AG09319 (cell line): ENCODE measurements at regions not wholly inside any gene's neighbourhood (a gene's known extent, or its start where the extent isn't known, plus 50 kb on each side); places are given as distances from the start of the nearest gene placed in this dataset.

Experiments
- DNase-seq: peaks from one replicate; pipeline ENCODE4 v3.0.0-alpha.2; 2010; ENCODE audit warnings: low read depth; ENCODE audit errors: extremely low read depth
- TF ChIP-seq, protein P1 (sequence below): IDR thresholded peaks from 2 replicates; pipeline ENCODE4 v1.5.1; 2011; ENCODE audit warnings: low read depth, mild to moderate bottlenecking, inconsistent platforms, low read length, moderate library complexity

GRCh38 chr6:170027647-170028043 is 263.2 kb downstream of the DLL1 start:
- TF ChIP-seq, protein P1, sequence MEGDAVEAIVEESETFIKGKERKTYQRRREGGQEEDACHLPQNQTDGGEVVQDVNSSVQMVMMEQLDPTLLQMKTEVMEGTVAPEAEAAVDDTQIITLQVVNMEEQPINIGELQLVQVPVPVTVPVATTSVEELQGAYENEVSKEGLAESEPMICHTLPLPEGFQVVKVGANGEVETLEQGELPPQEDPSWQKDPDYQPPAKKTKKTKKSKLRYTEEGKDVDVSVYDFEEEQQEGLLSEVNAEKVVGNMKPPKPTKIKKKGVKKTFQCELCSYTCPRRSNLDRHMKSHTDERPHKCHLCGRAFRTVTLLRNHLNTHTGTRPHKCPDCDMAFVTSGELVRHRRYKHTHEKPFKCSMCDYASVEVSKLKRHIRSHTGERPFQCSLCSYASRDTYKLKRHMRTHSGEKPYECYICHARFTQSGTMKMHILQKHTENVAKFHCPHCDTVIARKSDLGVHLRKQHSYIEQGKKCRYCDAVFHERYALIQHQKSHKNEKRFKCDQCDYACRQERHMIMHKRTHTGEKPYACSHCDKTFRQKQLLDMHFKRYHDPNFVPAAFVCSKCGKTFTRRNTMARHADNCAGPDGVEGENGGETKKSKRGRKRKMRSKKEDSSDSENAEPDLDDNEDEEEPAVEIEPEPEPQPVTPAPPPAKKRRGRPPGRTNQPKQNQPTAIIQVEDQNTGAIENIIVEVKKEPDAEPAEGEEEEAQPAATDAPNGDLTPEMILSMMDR: no peak
- no peak for DNase-seq

DNA sequence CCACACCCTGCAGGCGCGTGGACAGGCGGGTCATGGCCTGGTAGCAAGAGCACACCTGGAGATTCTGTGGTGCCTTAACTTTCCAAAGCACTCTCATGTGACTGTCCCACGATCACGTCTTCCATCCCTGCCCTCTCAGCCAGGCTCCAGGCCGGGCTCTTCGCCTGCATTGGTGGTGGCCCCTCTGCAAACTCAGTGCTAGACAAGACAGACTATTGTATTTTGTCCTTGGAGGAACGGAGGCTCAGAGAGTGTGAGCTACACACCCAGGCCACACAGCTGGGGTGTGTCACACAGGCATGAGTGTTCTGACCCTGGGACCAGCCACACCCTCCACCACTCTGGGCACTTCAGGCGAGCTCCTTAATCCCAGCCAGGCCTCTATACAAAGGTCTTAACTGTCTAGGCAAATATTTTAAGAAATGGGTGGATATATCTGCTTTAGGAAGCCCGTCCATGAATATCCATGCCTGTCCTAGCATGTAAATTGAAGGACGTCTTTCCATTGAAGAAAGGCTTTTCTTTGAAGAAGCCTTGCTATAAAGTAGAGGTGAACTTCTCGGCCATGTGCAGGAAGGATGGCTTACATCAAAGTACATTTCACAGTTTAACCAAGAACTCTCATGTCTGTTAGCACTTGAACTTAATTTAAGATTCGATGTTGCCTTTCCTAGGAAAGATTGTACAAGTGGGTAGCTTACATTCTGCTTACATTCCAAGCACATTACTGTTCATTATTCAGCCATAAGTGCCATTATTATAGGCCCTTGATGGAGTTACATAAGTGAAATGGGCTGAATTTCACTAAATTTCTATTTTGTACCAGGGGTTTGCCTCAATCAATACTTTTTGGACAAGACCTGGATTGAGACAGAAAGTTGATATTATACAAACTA is 263.9 kb downstream of the DLL1 start:
- no peak for DNase-seq

DNA sequence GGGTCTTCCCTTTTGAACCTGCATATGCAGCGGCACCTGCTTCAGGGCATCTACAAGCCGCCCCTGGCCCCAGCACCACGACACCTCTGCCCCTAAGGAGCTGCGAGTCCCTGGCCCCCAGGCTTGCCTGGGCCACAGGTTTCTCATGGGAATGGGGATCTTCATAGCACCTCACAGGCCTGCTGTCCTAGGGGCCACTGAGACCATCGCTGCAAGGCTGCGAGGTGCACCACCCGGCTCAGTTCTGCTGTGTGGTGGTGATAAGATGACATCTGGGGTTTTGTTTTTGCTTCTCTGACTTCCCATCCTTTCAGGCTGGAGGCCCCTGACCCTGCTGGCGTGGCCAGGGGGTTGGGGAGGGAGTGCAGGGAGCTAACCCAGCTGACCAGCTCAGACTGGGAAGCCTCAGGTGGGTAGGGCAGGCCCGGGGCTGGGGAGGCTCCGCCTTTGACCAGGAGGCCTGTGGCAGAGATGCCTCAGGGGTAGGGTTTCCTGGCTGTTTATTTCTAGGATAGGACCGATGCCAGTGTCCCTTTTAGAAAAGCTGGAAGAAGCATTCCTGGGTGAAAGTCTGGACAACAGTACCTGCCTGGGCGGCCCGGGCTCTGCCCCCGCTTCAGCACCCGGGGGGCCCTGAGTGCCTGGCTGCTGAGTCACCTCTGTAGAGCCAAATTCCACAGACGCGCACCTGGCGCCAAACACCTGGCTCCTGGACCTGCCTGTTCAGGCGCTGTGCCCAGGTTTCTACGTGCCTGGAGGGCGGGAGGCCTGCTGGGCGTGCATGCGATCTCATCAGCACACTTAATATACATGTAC is 264.7 kb downstream of the DLL1 start:
- no peak for DNase-seq
- TF ChIP-seq, protein P1: no peak

More for the DNA sequence above, 263.9 kb downstream of the DLL1 start:
- TF ChIP-seq, protein P1: no peak

DNA sequence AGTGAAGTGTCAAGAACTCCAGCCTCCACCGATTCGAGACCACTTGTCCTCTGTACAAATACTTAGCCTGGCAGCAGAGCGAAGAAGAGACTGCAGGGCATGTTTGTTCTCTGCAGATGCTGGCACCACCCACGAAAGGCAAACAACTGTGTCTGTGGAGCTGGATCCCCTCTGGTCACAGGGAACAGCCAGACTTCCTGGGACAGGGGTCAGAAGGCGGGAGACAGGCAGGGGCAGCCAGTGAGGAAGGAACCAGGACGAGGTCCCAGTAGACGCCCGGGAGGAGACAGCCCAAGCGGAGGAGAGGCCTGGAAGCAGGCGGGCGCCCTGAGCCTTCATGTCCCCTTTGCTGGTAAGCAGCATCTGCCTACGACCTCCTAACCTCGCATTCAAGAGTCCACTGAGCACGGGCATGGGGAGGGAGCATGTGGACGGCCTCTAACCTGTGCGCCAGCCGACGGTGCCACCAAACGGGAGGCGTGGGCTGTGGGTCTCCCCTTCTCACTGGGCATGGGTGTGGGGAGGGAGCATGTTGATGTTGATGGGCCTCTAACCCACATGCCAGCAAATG is 265.5 kb downstream of the DLL1 start:
- TF ChIP-seq, protein P1: no peak
- DNase-seq: no peak

DNA sequence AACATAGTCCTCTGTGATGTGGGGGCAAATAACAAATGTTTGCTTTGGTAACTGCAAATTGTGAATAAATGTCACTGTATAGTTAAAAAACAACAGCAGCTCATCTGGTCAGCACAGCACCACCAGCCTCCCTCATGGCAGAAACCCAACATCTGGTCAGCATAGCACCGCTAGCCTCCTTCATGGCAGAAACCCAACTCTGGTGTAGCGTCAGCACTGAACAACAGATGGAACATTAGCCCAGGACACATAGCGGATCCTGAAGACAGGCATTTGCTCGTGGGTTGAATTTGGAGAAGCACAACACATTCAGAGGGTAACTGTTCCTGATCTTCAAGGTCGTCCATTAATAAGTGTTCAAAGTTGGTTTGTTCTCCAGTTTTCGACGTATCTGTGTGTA is 265.9 kb downstream of the DLL1 start:
- TF ChIP-seq, protein P1: no peak
- peak; percentile 90 for DNase-seq

GRCh38 chr6:170023620-170024521 is 267.0 kb downstream of the DLL1 start:
- TF ChIP-seq, protein P1: no peak
- no peak for DNase-seq
